HS-5 (cell line): ENCODE measurements at regions not wholly inside any gene's neighbourhood (a gene's known extent, or its start where the extent isn't known, plus 50 kb on each side); places are given as distances from the start of the nearest gene placed in this dataset.

ENCODE experiments used
- DNase-seq: peaks from one replicate; pipeline ENCODE4 v3.0.0-alpha.2; 2012; ENCODE audit warnings: low read depth

GRCh38 chr9:95756986-95757385, 118.5 kb upstream of the ERCC6L2 start:
- peak; percentile 20 for DNase-seq

- DNase-seq: no peak
These were observed 119.4 kb upstream of the ERCC6L2 start for GRCh38 chr9:95756101-95756500.

GRCh38 chr9:95755421-95755730, 120.1 kb upstream of the ERCC6L2 start:
- no peak for DNase-seq

- DNase-seq: no peak
These were observed 120.7 kb upstream of the ERCC6L2 start for GRCh38 chr9:95754533-95755420.

GRCh38 chr9:95753762-95754465, 121.6 kb upstream of the ERCC6L2 start:
- no peak for DNase-seq

- no peak for DNase-seq
These were observed 123.3 kb upstream of the ERCC6L2 start for GRCh38 chr9:95752129-95752731.

GRCh38 chr9:95751520-95751790, 124.0 kb upstream of the ERCC6L2 start:
- DNase-seq: no peak

GRCh38 chr9:95750725-95751519, 124.6 kb upstream of the ERCC6L2 start:
- no peak for DNase-seq

- no peak for DNase-seq
These were observed 126.0 kb upstream of the ERCC6L2 start for GRCh38 chr9:95749493-95749892.

- DNase-seq: no peak
These were observed 128.9 kb upstream of the ERCC6L2 start for GRCh38 chr9:95746408-95747180.

- no peak for DNase-seq
These were observed 132.7 kb upstream of the ERCC6L2 start for GRCh38 chr9:95742821-95743220.

GRCh38 chr9:95741631-95742030, 133.9 kb upstream of the ERCC6L2 start:
- DNase-seq: no peak

- DNase-seq: no peak
These were observed 135.1 kb upstream of the ERCC6L2 start for GRCh38 chr9:95740217-95741004.

GRCh38 chr9:95738438-95738837, 137.1 kb upstream of the ERCC6L2 start:
- no peak for DNase-seq

GRCh38 chr9:95736891-95737522, 138.5 kb upstream of the ERCC6L2 start:
- DNase-seq: no peak

- no peak for DNase-seq
These were observed 139.1 kb upstream of the ERCC6L2 start for GRCh38 chr9:95736370-95736769.

GRCh38 chr9:95735701-95736100, 139.8 kb upstream of the ERCC6L2 start:
- DNase-seq: no peak

GRCh38 chr9:95733741-95734666, 141.5 kb upstream of the ERCC6L2 start:
- DNase-seq: no peak
